GM21619 (cell line): ENCODE measurements at regions not wholly inside any gene's neighbourhood (a gene's known extent, or its start where the extent isn't known, plus 50 kb on each side); places are given as distances from the start of the nearest gene placed in this dataset.
A peak's percentile ranks its signal among the peaks of the same experiment; 100 is the strongest.
"Not testable (repeated sequence)": the region's sequence is repeated elsewhere in the genome, so short reads cannot be mapped to it uniquely, and the experiment has no call there.

Experiments
- ATAC-seq: cut with Tn5 transposase; IDR thresholded peaks from one replicate; pipeline ENCODE4 v1.9.1; 2021; ENCODE audit not compliant: unreplicated experiment

- not testable (repeated sequence) for ATAC-seq
Measured at GRCh38 chr12:9543341-9543740, 64.4 kb downstream of the KLRB1 start.

GRCh38 chr12:9542827-9543226 lies 64.9 kb downstream of the KLRB1 start:
- ATAC-seq: not testable (repeated sequence)

GRCh38 chr12:9515925-9516324 lies 91.8 kb downstream of the KLRB1 start:
- ATAC-seq: not testable (repeated sequence)

- not testable (repeated sequence) for ATAC-seq
Measured at GRCh38 chr12:9512695-9513094, 95.0 kb downstream of the KLRB1 start.

GRCh38 chr12:9510392-9511011 lies 97.2 kb downstream of the KLRB1 start:
- ATAC-seq: not testable (repeated sequence)

- no peak for ATAC-seq
Measured at GRCh38 chr12:9509464-9510161, 98.1 kb downstream of the KLRB1 start.

GRCh38 chr12:9506746-9507145 lies 101.0 kb downstream of the KLRB1 start:
- no peak for ATAC-seq

GRCh38 chr12:9503384-9503783 lies 104.3 kb downstream of the KLRB1 start:
- not testable (repeated sequence) for ATAC-seq

GRCh38 chr12:9502845-9503244 lies 104.9 kb downstream of the KLRB1 start:
- not testable (repeated sequence) for ATAC-seq

- ATAC-seq: not testable (repeated sequence)
Measured at GRCh38 chr12:9493325-9493724, 114.4 kb downstream of the KLRB1 start.

- ATAC-seq: not testable (repeated sequence)
Measured at GRCh38 chr12:9481289-9481688, 126.4 kb downstream of the KLRB1 start.

GRCh38 chr12:9474197-9474596 lies 133.5 kb downstream of the KLRB1 start:
- ATAC-seq: not testable (repeated sequence)

GRCh38 chr12:9473638-9474037 lies 134.1 kb downstream of the KLRB1 start:
- not testable (repeated sequence) for ATAC-seq

- not testable (repeated sequence) for ATAC-seq
Measured at GRCh38 chr12:9471501-9471900, 136.2 kb downstream of the KLRB1 start.

- ATAC-seq: peak; percentile 63
Measured at GRCh38 chr12:9470367-9470766, 137.3 kb downstream of the KLRB1 start.

GRCh38 chr12:9469956-9470355 lies 137.8 kb downstream of the KLRB1 start:
- ATAC-seq: peak; percentile 8

- not testable (repeated sequence) for ATAC-seq
Measured at GRCh38 chr12:9469463-9469862, 138.3 kb downstream of the KLRB1 start.

GRCh38 chr12:9468998-9469397 lies 138.7 kb downstream of the KLRB1 start:
- not testable (repeated sequence) for ATAC-seq

GRCh38 chr12:9468144-9468543 lies 139.6 kb downstream of the KLRB1 start:
- not testable (repeated sequence) for ATAC-seq

GRCh38 chr12:9464408-9464807 lies 143.3 kb downstream of the KLRB1 start:
- no peak for ATAC-seq

GRCh38 chr12:9455516-9455915 lies 152.2 kb downstream of the KLRB1 start:
- ATAC-seq: not testable (repeated sequence)

GRCh38 chr12:9454021-9454420 lies 153.7 kb downstream of the KLRB1 start:
- ATAC-seq: not testable (repeated sequence)
